ENCODE measurements at regions not wholly inside any gene's neighbourhood (a gene's known extent, or its start where the extent isn't known, plus 50 kb on each side); places are given as distances from the start of the nearest gene placed in this dataset.

GRCh38 chr17:79446399-79447009 is 164.3 kb downstream of the RBFOX3 start:
- Histone ChIP-seq H3K27me3 (ENCODE audit: low read length) (no peaks in the 10 kb centered on the region), H3K9ac (ENCODE audit: low read length) (no peak overlapping the region), H3K9me2 (replicated peaks; ENCODE audit: insufficient read depth, low read length) (no peaks in the 10 kb centered on the region), H3K36me3 (ENCODE audit: low read length) (no peaks in the 10 kb centered on the region), H3K9me3 (ENCODE audit: insufficient read depth, low read length) (no peaks in the 10 kb centered on the region), H3K79me2 (ENCODE audit: insufficient read depth, low read length) (no peaks in the 10 kb centered on the region), H3K4me3 (ENCODE audit: insufficient read depth, low read length, poor library complexity, severe bottlenecking) (no peak overlapping the region), H3F3A (ENCODE audit: insufficient read depth) (no peaks in the 10 kb centered on the region), H4K20me1 (ENCODE audit: low read depth, low read length) (no peaks in the 10 kb centered on the region), H3K27ac (ENCODE audit: low read depth, low read length) (no peak overlapping the region), H2AFZ (ENCODE audit: low read depth, low read length, severe bottlenecking) (no peak overlapping the region), H3K4me2 (ENCODE audit: low read depth, low read length, poor library complexity, severe bottlenecking) (no peak overlapping the region)
- no peak for TF ChIP-seq EZH2phosphoT487 (conservative IDR thresholded peaks at IDR 0.05; ENCODE audit: low read length)
- TF ChIP-seq CTCF (IDR thresholded peaks at IDR 0.05; ENCODE audit: insufficient read depth, low read length, poor library complexity, severe bottlenecking): no peak

DNA sequence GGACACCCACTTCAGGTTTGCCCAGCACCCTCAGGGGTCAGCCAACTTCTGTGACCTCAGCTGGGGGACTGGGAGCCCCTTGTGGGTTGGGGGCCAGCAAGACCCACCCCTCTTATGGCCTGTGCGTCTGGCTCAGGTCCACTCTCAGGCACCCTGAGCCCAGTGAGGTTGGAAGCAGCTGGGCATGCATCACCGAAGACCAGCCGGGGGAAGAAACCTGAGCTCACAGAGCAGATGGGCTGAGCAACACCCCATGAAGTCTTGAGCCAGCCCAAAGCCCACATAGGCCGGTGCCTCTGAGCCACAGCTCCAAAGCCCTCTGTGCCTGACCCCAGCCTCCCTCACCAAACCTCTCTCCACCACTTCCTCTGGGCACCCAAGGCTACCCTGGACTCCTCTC is 166.7 kb downstream of the RBFOX3 start:
- Histone ChIP-seq H3K4me3 (ENCODE audit: insufficient read depth, low read length, poor library complexity, severe bottlenecking) (no peak overlapping the region), H3K79me2 (ENCODE audit: insufficient read depth, low read length) (no peaks in the 10 kb centered on the region), H3K9ac (ENCODE audit: low read length) (no peak overlapping the region), H3K4me2 (ENCODE audit: low read depth, low read length, poor library complexity, severe bottlenecking) (no peak overlapping the region), H3K9me2 (replicated peaks; ENCODE audit: insufficient read depth, low read length) (no peaks in the 10 kb centered on the region), H2AFZ (ENCODE audit: low read depth, low read length, severe bottlenecking) (no peak overlapping the region), H3K27ac (ENCODE audit: low read depth, low read length) (no peak overlapping the region), H3F3A (ENCODE audit: insufficient read depth) (no peaks in the 10 kb centered on the region), H3K9me3 (ENCODE audit: insufficient read depth, low read length) (no peaks in the 10 kb centered on the region), H4K20me1 (ENCODE audit: low read depth, low read length) (no peaks in the 10 kb centered on the region), H3K27me3 (ENCODE audit: low read length) (no peaks in the 10 kb centered on the region), H3K36me3 (ENCODE audit: low read length) (no peaks in the 10 kb centered on the region)
- TF ChIP-seq EZH2phosphoT487 (conservative IDR thresholded peaks at IDR 0.05; ENCODE audit: low read length) (no peak), CTCF (IDR thresholded peaks at IDR 0.05; ENCODE audit: insufficient read depth, low read length, poor library complexity, severe bottlenecking) (no peak)

DNA sequence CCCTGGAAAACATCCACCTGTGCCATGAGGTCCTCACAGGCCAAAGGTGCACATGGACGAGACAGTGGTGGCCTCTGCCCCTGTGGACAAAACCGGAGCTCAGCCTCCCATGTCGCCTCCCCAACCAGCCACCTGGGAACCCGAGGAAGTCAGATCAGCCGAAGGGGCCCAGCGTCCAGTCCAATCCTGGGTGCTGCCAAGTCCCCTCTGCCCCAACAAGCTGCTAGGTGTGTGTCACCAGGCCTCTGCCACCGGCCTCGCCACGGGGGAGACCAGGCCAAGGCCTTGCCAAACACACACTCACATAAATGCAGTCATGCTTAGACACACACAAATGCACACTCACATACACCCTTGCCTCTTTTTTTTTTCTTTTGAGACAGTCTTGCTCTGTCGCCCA is 167.8 kb downstream of the RBFOX3 start:
- Histone ChIP-seq H3K27me3 (ENCODE audit: low read length) (no peaks in the 10 kb centered on the region), H3K27ac (ENCODE audit: low read depth, low read length) (no peak overlapping the region), H3K36me3 (ENCODE audit: low read length) (no peaks in the 10 kb centered on the region), H3F3A (ENCODE audit: insufficient read depth) (no peaks in the 10 kb centered on the region), H2AFZ (ENCODE audit: low read depth, low read length, severe bottlenecking) (no peak overlapping the region), H3K4me2 (ENCODE audit: low read depth, low read length, poor library complexity, severe bottlenecking) (no peak overlapping the region), H3K9ac (ENCODE audit: low read length) (no peak overlapping the region), H3K79me2 (ENCODE audit: insufficient read depth, low read length) (no peaks in the 10 kb centered on the region), H4K20me1 (ENCODE audit: low read depth, low read length) (no peaks in the 10 kb centered on the region), H3K9me2 (replicated peaks; ENCODE audit: insufficient read depth, low read length) (no peaks in the 10 kb centered on the region), H3K4me3 (ENCODE audit: insufficient read depth, low read length, poor library complexity, severe bottlenecking) (no peak overlapping the region), H3K9me3 (ENCODE audit: insufficient read depth, low read length) (no peaks in the 10 kb centered on the region)
- TF ChIP-seq CTCF (IDR thresholded peaks at IDR 0.05; ENCODE audit: insufficient read depth, low read length, poor library complexity, severe bottlenecking) (no peak), EZH2phosphoT487 (conservative IDR thresholded peaks at IDR 0.05; ENCODE audit: low read length) (no peak)

All from SU-DHL-6 (cell line).